Kidney glomerular epithelial cell (primary cell): ENCODE measurements at regions not wholly inside any gene's neighbourhood (a gene's known extent, or its start where the extent isn't known, plus 50 kb on each side); places are given as distances from the start of the nearest gene placed in this dataset.

Source experiments
- DNase-seq: peaks from one replicate; lab custom pipeline; 2025; lab: John Stamatoyannopoulos, UW

DNA sequence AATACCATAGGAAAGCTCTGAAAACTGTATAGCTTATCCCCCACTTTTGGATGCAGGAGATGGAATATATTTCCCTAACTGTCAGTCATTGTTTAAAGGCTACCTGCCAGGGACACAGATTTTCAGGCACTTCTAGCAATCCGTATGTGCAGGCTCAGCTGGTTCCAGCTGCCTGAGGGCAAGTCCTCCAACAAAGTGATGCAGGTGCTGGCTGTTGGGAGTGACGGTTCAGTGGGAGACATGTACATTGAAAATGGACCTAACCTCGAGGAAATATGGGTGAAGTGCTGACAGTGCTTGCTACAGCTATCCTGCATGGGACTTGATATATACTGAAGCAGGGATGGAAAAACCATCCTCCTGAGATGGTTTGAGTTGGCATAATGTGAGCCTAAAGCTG, 153.1 kb upstream of the GAP43 start:
- DNase-seq: no peak

DNA sequence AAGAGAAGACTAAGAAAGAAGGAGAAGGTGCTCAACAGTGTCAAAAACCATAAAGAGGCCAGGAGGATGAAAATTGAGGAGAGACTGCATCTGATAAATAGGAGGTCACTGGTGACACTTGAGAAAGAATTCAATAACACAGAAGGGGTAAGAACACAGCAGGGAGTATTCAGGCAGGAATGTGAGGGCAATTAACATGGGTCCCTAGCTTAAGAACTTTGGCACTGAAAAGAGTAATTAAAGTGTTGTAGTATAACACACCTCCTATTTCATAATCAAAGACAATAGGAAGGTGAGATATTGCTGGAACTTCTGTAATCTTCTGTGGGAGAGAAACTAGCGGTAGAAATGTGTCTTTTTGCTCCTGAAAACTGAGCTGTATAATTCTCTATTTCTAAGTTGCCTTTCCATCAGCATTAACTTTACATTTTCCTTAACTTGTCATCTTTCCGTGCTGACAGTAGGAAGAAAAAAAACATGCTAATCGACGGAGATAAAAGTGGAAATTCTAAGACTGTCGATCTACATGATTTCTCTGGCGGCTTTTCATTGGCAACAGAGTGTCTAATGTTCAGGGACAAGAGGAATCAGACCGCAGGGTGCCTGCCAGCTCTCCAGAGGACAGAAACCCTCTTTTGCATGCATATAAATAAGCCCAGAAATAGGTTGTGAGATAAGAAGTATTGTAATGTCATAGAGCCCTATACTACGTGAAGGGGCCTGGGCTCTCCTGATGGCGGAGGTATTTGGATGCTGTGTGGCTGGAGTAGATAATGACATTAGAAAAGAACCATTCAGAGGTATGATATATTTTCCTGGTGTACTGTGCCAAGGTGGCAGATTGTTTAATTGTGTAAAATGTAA, 147.9 kb upstream of the GAP43 start:
- DNase-seq: no peak

DNA sequence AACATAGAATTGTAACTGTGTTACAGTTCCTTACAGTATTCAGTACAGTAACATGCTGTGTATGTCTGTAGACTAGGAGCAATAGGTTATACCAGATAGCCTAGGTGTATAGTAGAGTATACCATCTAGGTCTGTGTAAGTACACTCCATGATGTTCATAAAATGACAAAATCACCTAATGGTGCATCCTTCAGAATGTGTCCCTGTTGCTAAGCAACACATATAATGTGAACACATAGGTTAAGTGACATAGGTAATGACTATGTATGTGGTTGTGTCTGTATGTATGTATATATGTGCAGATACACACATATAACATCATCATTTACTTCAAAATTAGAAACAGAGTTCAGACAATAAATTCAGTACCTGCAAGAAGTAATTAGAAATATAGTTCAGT, 146.8 kb upstream of the GAP43 start:
- DNase-seq: no peak

GRCh38 chr3:115478359-115478758, 145.0 kb upstream of the GAP43 start:
- DNase-seq: no peak

GRCh38 chr3:115486880-115487279, 136.4 kb upstream of the GAP43 start:
- no peak for DNase-seq

GRCh38 chr3:115487968-115488367, 135.3 kb upstream of the GAP43 start:
- DNase-seq: no peak

GRCh38 chr3:115488409-115488808, 134.9 kb upstream of the GAP43 start:
- DNase-seq: no peak

DNA sequence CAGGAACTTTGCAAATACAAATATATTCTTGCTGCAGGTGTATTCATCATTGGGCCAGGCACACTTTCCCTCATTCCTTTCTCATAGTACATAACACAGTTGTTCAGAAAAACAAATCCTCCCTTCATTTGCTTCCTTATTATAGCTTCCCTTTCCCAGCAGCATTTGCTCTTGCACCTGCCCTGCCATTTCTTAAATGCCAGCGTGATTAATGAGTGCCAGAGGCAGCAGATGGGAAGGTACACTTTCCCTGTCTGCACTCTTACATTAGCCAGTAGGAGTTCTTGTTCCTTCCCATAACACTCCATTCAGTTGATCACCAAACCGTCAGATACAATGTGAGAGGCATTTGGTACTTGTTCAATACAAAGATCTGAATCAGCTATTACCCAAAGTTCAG, 128.5 kb upstream of the GAP43 start:
- DNase-seq: no peak

DNA sequence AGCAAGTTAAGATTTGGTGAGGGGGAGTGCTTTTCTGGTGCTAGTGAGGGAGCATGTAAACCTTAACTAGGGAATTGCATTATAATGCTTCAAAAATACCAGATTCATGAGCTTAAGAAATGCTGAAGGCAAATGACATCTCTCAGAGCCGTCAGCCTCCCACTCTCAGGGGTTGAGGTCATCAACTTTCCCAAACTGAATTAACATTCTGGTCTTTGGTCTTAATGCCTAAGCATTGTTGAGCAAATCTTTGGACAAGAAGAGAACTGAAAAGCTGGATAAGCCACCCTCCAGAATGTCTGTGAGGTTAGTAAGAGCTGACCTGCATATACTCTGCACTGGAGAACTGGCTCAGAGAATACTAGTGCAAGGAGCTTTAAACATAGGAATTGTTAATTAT, 124.9 kb upstream of the GAP43 start:
- DNase-seq: no peak

- no peak for DNase-seq
These were observed 124.4 kb upstream of the GAP43 start for GRCh38 chr3:115498898-115499297.

DNA sequence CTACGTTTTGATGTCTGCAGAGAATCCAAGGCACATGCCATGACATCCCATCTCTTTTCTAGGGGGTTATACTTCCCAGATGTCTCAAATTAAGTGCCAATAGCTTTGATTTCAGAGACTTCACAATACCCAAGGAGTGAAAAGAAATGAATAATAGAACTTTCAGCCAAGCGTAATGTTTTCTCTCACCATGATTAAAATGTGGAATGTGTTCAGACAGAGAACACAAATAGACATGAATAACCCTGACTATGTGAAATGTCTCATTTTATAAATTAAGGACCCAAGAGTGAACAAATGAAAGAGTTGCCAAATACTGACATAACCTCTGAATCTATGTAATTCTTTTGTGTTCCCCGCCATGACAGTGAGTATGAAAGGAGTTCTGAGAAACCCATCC, 123.6 kb upstream of the GAP43 start:
- no peak for DNase-seq

- DNase-seq: no peak
These were observed 122.5 kb upstream of the GAP43 start for GRCh38 chr3:115500795-115501194.

DNA sequence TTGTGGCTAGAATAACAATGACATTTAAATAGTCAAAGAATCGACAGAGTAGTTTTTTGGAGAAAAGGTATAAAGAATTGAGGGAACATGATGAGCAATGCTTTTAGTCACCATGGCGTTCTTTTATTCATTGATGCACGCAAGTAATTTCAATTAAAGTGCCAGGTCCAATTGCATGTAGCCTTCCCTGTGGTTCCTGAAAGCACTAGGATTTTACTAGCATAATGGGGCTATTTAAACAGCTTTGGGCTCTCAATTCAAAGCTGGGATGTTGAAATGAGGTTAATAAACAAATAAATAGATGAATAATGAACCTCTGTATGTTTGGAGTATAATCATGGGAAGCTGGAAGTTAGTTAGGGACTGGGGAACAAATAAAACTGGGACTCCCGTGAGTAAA, 121.2 kb upstream of the GAP43 start:
- DNase-seq: no peak

- DNase-seq: no peak
These were observed 119.9 kb upstream of the GAP43 start for GRCh38 chr3:115503394-115503793.

DNA sequence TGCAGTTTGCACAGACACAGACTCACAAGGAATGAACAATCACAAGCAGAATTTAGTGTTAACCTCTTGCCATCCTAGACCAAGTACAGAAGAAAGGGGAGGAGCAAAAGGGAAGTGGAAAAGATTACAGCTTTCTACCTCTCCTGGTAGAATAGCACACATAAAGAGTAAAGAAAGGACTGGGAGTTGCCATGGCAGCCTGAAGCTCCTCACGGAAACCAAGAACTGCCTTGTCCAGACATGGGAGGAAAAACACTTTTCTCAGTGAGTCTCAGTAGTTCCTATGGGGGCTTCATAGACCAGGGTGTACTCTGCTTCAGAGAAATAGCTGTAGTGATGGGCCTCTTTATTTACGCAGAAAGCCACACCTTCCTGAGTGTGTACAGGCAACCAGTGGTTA, 114.7 kb upstream of the GAP43 start:
- DNase-seq: no peak

DNA sequence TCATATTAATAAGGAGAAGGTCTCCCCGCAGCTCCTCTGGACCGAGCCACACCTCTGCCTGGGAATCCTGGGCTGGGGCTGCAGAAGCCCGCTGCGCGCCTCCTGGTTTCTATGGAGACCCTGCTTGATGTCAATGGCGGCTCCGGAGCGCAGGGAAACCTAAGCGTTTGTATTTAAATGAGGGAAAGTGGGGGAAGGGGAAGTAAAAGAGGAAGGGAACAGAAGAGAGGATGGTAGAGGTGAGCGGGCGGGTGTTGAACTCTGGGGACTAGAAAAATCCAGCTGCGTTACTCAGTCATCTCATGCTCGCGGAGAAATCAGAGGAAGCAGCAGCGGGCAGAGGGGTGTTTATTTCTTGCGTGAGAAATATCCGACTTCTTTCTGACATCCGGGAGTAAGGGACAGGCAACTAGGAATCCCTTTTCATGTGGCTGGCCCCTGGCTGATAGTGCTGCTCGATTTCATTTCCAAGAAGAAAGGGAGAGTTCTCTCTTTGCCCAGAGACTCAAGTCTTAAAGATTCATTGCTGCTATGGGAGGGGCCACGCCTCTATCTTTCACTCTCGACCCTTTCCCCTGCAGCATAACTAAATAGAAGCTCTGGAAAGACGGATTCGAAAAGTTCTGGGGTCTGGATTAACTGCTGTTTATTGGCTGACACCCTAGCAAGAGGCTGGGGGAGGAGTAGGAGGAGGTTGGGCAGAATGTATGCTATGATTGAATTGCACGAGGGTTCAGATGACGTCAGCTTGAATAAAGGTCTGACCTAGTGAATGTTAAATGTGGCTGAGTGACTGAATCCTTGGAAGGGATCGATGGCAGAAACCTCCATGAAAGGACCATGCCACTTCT, 110.5 kb upstream of the GAP43 start:
- DNase-seq: no peak

DNA sequence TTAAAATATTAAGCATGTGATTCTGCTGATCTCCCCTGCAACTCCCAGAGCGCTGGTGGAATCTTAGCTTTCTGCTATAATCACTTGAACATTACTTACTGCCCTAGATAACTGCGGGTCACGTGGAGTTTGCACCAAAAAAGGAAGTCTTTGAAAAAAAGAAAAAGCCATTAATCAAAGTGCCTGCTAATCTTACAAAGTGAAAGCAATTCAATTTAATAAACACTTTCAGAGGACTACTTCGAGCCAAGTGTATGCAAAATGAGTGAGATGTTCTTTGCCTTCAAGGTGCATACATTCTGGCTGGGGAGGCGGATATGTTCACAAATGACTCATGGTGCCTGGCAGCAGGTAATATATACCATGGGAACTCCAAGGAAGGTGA, 109.9 kb upstream of the GAP43 start:
- no peak for DNase-seq

DNA sequence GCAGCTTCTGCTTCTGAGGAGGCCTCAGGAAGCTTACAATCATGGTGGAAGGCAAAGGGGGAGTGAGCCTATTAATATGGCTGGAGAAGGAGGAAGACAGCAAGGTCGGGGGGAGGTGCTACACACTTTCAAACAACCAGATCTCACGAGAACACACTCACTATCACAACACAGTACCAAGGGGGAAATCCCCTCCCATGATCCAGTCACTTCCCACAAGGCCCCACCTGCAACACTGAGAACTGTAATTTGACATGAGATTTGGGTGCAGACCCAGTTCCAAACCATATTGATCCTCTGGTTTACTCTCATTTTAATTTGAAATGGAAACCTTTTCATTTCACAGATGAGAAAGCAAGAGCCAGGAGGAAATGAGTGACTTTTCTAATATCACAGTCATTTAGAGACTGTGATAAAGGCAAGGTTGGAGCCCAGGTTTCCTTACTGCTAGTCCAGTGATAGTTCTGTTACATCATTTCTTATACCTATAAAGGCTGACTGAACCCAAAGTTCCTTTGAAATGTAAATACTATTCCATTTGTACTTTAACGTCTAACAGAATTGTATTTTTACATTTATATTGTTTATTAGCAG, 105.8 kb upstream of the GAP43 start:
- DNase-seq: peak; percentile 10

GRCh38 chr3:115518100-115518852, 105.0 kb upstream of the GAP43 start:
- peak; percentile 92 for DNase-seq

- DNase-seq: no peak
These were observed 103.1 kb upstream of the GAP43 start for GRCh38 chr3:115520241-115520640.

DNA sequence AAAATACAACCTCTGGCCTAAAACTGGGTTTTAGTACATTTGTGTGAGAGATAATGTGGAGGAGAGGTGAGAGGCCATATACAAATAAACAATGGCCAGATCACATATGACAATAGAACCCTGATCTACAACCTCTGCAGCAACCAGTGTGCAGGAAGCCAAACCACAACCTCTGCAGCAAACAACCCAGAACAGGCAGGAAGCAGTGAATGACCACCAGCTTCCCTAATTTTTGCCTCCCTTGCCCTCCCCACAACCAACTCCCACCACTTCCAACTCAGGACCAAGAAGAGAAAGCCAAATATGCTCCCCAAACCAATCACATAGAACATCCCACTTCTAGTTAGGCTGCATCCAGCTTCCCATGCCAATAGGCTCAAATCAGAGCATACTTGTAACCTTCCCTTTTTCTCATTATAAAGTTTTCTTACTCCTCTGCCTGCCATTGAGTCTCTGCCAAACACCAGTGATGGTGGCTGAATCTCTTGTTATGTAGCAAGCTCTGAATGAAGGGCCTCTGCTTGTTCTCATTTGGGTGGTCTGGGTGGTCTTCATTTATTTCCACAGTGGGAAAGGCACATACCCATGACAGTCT, 102.6 kb upstream of the GAP43 start:
- no peak for DNase-seq

DNA sequence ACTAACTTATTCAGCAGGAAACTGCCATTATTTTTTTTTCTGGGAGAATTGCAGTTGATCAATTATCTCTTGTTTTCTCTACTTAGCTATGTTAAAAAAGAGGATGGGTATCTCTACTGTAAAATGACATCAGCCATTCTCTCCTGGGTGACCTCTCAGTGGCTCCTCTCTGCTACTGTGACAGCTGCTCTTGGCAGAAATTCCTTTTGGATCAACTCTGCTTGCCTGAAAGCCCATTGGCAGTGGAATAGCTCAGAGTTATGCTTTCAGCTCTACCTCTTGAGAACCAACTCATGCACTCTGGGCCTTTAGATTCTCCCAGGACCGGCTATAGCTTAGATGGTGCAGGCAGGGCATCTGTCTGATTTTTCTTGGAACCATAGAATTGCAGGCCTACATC, 99.9 kb upstream of the GAP43 start:
- DNase-seq: no peak
